OCI-LY1 (cell line): ENCODE measurements at regions not wholly inside any gene's neighbourhood (a gene's known extent, or its start where the extent isn't known, plus 50 kb on each side); places are given as distances from the start of the nearest gene placed in this dataset.
"Not testable (repeated sequence)": the region's sequence is repeated elsewhere in the genome, so short reads cannot be mapped to it uniquely, and the experiment has no call there.

Source experiments
- H2AFZ ChIP-seq: fragments of 200-600 bp; sonication (generic), shearing (Covaris generic); 2 replicates; pipeline ENCODE4 v1.6.0; 2014; ENCODE audit warnings: antibody characterized with exemption, mild to moderate bottlenecking, low read length
- H3F3A ChIP-seq: fragments of 200-600 bp; sonication (generic), shearing (Covaris generic); 2 replicates; pipeline ENCODE4 v1.6.0; 2014; ENCODE audit warnings: mild to moderate bottlenecking, antibody characterized with exemption, low read length, moderate library complexity; ENCODE audit not compliant: insufficient read depth
- H3K27ac ChIP-seq: fragments of 200-600 bp; sonication (generic); 2 replicates; pipeline ENCODE4 v1.5.1; 2014; ENCODE audit warnings: low read length, mixed run types, mild to moderate bottlenecking, low read depth; ENCODE audit not compliant: poor library complexity, severe bottlenecking
- H3K27me3 ChIP-seq: fragments of 200-600 bp; sonication (generic); 2 replicates; pipeline ENCODE4 v1.6.0; 2014; ENCODE audit warnings: antibody characterized with exemption, mild to moderate bottlenecking, low read length, moderate library complexity; ENCODE audit not compliant: insufficient read depth
- H3K36me3 ChIP-seq: fragments of 200-600 bp; sonication (generic); 2 replicates; pipeline ENCODE4 v1.6.1; 2014; ENCODE audit warnings: mild to moderate bottlenecking, antibody characterized with exemption, low read length, moderate library complexity, mixed read lengths; ENCODE audit not compliant: insufficient read depth
- H3K4me1 ChIP-seq: fragments of 200-600 bp; sonication (generic); 2 replicates; pipeline ENCODE4 v1.5.1; 2014; ENCODE audit warnings: mild to moderate bottlenecking, low read length, moderate library complexity; ENCODE audit not compliant: insufficient read depth, severe bottlenecking
- H3K4me2 ChIP-seq: fragments of 200-600 bp; sonication (generic), shearing (Covaris generic); 2 replicates; pipeline ENCODE4 v1.6.1; 2014; ENCODE audit warnings: low read length
- H3K4me3 ChIP-seq: fragments of 200-600 bp; sonication (generic); 2 replicates; pipeline ENCODE4 v1.5.1; 2014; ENCODE audit warnings: low read length, low read depth, mild to moderate bottlenecking, mixed read lengths; ENCODE audit not compliant: poor library complexity, severe bottlenecking
- H3K79me2 ChIP-seq: fragments of 200-600 bp; shearing (Covaris generic); 2 replicates; pipeline ENCODE4 v1.6.1; 2016; ENCODE audit warnings: mixed run types, low read length, mixed read lengths; ENCODE audit not compliant: insufficient read depth
- H3K9ac ChIP-seq: fragments of 200-600 bp; sonication (generic), shearing (Covaris generic); 2 replicates; pipeline ENCODE4 v1.6.1; 2014; ENCODE audit warnings: mild to moderate bottlenecking, low read length, mixed read lengths
- H3K9me2 ChIP-seq: fragments of 200-600 bp; sonication (generic), shearing (Covaris generic); 2 replicates; pipeline ENCODE4 v1.6.1; 2014; ENCODE audit warnings: low read depth, mild to moderate bottlenecking, low read length, mixed read lengths
- H3K9me3 ChIP-seq: fragments of 200-600 bp; shearing (Covaris generic); 2 replicates; pipeline ENCODE4 v1.6.1; 2014; ENCODE audit warnings: low read length, mixed read lengths
- H4K20me1 ChIP-seq: fragments of 200-600 bp; sonication (generic), shearing (Covaris generic); 2 replicates; pipeline ENCODE4 v1.6.0; 2016; ENCODE audit warnings: mild to moderate bottlenecking, low read length; ENCODE audit not compliant: insufficient read depth
- CTCF ChIP-seq: fragments of 200-600 bp; sonication (generic), shearing (Covaris generic); IDR thresholded peaks from 2 replicates; pipeline ENCODE4 v1.5.1; 2017; ENCODE audit warnings: mild to moderate bottlenecking, antibody characterized with exemption, low read length, moderate library complexity, mixed read lengths
- EZH2 ChIP-seq: fragments of 200-600 bp; sonication (generic), shearing (Covaris generic); IDR thresholded peaks from 2 replicates; pipeline ENCODE4 v1.8.0; 2017; ENCODE audit warnings: borderline replicate concordance, mixed run types, mild to moderate bottlenecking, antibody characterized with exemption, low read length, moderate library complexity, mixed read lengths

- H3K9ac ChIP-seq, result no peak overlapping the region
- TF ChIP-seq EZH2, result no peak
- peak; percentile 18; the same call in 1 of the 2 replicates for TF ChIP-seq CTCF
- no peak overlapping the region for H2AFZ ChIP-seq
- no peaks in the 10 kb centered on the region for H4K20me1 ChIP-seq
- no peaks in the 10 kb centered on the region for H3K9me2 ChIP-seq
- H3K4me1 ChIP-seq, result no peaks in the 10 kb centered on the region
- no peaks in the 10 kb centered on the region for H3K9me3 ChIP-seq
- H3K27me3 ChIP-seq, result no peaks in the 10 kb centered on the region
- H3K4me2 ChIP-seq, result no peak overlapping the region
- H3F3A ChIP-seq, result no peaks in the 10 kb centered on the region
- H3K36me3 ChIP-seq, result no peaks in the 10 kb centered on the region
- no peak overlapping the region for H3K27ac ChIP-seq
- no peak overlapping the region for H3K4me3 ChIP-seq
- H3K79me2 ChIP-seq, result no peaks in the 10 kb centered on the region
Measured at GRCh38 chrY:8905141-8905540, 432.1 kb upstream of the TSPY4 start.

- H3K4me3 ChIP-seq, H3K27me3 ChIP-seq, H3K4me2 ChIP-seq, H2AFZ ChIP-seq, H3K36me3 ChIP-seq, H3K27ac ChIP-seq, H3K79me2 ChIP-seq, H4K20me1 ChIP-seq, H3K4me1 ChIP-seq, H3K9me2 ChIP-seq, H3K9me3 ChIP-seq, H3F3A ChIP-seq, H3K9ac ChIP-seq: not testable (repeated sequence)
Measured at GRCh38 chrY:8922576-8922975, 414.7 kb upstream of the TSPY4 start.
